AG09309 (cell line): ENCODE measurements at regions not wholly inside any gene's neighbourhood (a gene's known extent, or its start where the extent isn't known, plus 50 kb on each side); places are given as distances from the start of the nearest gene placed in this dataset.

Source experiments
- DNase-seq: peaks from one replicate; pipeline ENCODE4 v3.0.0-alpha.2; 2010; ENCODE audit warnings: low read depth
- H3K4me3 ChIP-seq: 2 replicates; pipeline ENCODE4 v1.5.1; 2011; ENCODE audit warnings: mild to moderate bottlenecking, low read depth, low read length, moderate library complexity; ENCODE audit not compliant: control insufficient read depth
- TF ChIP-seq, protein P1 (sequence below): IDR thresholded peaks from 2 replicates; pipeline ENCODE4 v1.5.1; 2011; ENCODE audit warnings: mild to moderate bottlenecking, low read depth, low read length, inconsistent platforms; ENCODE audit not compliant: insufficient read depth, control insufficient read depth; ENCODE audit errors: missing control alignments

DNA sequence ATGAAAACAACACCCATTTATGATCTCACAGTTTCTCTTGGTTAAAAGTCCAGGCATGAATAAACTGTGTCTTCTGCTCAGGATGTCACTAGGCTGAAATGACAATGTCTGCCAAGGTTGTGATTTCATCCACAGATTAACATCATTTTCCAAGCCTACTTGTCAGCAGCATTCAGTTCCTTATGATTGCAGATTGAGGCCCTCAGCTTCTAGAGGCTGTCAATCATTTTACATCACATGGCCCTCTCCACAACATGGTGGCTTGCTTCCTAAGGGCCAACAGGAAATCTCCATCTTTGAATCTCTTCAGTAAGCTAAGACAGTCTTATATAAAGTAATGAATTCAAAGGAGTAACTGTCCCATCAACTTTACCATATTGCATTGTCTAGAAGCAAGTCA is 377.6 kb downstream of the ANKRD7 start:
- DNase-seq, result no peak
- H3K4me3 ChIP-seq, result no peak overlapping the region
- TF ChIP-seq, protein P1, sequence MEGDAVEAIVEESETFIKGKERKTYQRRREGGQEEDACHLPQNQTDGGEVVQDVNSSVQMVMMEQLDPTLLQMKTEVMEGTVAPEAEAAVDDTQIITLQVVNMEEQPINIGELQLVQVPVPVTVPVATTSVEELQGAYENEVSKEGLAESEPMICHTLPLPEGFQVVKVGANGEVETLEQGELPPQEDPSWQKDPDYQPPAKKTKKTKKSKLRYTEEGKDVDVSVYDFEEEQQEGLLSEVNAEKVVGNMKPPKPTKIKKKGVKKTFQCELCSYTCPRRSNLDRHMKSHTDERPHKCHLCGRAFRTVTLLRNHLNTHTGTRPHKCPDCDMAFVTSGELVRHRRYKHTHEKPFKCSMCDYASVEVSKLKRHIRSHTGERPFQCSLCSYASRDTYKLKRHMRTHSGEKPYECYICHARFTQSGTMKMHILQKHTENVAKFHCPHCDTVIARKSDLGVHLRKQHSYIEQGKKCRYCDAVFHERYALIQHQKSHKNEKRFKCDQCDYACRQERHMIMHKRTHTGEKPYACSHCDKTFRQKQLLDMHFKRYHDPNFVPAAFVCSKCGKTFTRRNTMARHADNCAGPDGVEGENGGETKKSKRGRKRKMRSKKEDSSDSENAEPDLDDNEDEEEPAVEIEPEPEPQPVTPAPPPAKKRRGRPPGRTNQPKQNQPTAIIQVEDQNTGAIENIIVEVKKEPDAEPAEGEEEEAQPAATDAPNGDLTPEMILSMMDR, result no peak

DNA sequence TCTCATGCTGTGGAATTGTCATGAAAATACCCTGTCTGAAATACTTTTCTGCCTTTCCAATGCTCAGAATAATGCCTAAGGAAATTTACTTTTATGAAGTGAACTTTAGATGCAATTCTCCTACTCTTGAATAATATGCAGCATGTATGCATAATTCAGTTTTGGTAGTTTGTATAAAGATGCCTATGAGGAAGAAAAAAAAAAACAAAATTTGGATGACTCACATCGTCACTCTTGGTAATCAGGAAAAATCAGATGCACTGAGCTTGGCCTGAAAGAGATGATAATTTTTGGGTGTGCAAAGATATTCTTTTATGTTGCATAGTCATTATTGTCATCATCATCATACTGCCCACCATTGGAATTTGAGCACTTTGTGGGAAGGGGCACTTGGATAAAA is 382.1 kb downstream of the ANKRD7 start:
- DNase-seq, result no peak
- TF ChIP-seq, protein P1, result no peak

DNA sequence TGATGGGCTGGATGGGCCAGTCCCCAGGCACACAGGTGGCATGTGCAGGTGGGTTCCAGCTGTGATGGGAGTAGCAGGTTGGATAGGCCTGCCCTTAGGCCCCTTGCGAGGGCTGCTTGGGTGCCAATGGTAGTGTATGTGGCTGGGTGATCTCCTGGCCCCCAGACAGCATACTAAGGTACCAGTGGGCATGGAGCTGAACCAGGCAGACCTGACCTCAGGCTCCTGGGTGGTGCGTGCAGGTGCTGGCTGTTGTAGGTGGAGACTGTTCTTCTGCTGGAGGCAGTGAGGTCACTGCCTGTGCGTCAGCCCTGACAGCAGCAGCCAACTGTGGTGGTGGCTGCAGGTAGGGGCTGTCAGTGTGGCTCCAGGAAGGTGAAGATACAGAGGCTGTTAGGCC is 384.7 kb downstream of the ANKRD7 start:
- no peak for DNase-seq
- no peak overlapping the region for H3K4me3 ChIP-seq
- TF ChIP-seq, protein P1, result no peak

More for the DNA sequence above, 382.1 kb downstream of the ANKRD7 start:
- H3K4me3 ChIP-seq, result no peak overlapping the region

DNA sequence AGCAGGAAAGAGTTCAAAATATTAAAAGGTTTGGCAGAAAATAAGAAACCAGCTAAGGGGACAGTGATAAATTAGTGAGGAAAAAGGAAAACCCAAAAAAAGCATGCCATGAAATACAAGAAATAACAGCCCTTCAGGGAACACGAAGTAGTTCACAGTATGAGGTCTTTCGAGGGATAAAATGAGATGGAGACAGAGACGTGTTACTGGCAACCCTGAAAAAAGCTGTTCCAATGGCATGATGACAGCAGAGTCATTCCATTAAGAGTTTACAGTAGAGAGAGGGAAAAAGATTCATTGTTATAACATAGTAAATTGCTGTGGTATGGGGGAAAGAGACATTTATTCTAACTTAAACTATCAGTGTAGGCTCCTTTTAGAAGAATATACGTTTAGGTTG is 391.2 kb downstream of the ANKRD7 start:
- no peak for DNase-seq
- no peak overlapping the region for H3K4me3 ChIP-seq
- TF ChIP-seq, protein P1, result no peak

DNA sequence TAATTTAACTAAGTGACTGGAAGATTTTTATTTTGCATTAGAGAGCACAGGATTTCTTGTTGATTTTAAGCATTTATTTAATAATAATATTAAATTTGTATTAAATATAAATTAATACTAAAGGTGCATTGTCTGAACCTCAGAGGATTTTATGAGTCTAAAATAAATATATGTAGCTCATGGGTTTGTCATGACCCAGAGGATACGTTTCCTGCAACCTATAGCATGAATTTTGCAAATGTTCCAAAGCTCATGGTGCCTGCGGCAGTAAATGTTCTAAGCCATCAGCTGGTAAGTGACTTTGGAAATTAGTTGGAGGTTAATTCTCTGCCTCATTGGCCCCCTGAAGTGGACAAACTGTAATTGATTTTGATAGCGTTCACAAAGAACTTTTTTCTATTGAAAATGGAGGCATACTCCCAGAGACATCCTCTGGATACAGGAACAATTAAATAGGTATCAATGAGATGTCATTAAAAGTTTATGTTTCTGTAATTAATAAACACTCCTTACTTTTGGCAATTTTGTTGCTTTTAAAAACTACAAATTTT is 397.4 kb downstream of the ANKRD7 start:
- DNase-seq, result no peak
- no peak overlapping the region for H3K4me3 ChIP-seq
- TF ChIP-seq, protein P1, result no peak

DNA sequence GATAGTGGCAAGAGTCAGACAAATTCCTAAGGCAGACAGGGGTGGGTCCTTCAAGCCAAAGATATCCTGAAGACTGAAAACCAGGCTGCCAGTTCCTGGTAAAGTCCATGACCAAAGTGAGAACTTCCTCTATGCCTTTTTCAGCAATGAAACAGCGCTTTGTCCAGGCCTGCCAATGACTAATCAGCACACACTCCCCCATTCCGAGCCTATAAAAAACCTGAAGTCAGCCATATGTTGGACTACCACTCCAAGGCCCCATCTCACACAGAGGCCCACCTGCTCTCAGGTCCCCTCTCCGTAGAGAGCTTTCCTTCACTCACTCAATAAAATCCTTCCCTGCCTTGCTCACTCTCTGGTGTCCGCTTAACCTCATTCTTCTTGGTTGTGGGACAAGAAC is 402.2 kb downstream of the ANKRD7 start:
- no peak overlapping the region for H3K4me3 ChIP-seq
- no peak for DNase-seq
- TF ChIP-seq, protein P1, result no peak

DNA sequence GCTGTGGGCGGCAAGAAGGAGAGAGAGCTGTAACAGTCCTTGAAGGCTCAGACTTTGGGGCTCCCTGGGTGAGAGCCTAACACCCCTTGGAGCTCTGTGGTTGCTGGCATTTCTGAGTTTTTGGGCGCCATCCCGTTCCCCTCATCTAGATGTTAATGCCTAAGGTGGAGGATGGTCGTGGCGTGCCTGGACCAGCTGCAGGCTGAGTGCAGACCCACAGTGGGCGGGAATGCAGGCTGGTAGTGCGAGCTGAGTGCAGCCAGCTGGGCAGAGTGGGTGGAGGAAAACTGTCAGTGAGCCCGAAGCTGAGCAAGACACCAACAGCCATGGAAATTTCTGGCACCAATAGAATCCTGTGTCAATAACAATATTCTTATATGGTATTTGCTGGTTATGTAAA is 403.0 kb downstream of the ANKRD7 start:
- H3K4me3 ChIP-seq, result no peak overlapping the region
- TF ChIP-seq, protein P1, result no peak
- DNase-seq, result no peak
